ENCODE measurements at regions not wholly inside any gene's neighbourhood (a gene's known extent, or its start where the extent isn't known, plus 50 kb on each side); places are given as distances from the start of the nearest gene placed in this dataset.

GRCh38 chr5:27315363-27316270 is 277.2 kb upstream of the CDH9 start:
- no peak for DNase-seq

DNA sequence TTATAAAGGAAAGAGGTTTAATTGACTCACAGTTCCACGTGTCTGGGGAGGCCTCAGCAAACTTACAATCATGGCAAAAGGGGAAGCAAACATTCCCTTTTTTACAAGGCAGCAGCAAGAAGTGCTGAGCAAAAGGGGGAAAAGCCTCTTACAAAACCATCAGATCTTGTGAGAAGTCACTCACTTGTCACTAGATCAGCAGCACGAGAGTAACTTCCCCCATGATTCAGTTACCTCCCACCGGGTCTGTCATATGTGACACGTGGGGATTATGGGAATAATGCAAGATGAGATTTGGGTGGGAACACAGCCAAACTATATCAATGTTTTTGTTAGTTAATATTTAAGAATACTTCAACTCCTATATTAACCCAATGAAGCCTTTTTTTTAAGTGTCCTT is 275.2 kb upstream of the CDH9 start:
- peak; percentile 4 to 30 (median 15) for DNase-seq

- DNase-seq: no peak
Observed at GRCh38 chr5:27312291-27312893, 274.0 kb upstream of the CDH9 start.

DNA sequence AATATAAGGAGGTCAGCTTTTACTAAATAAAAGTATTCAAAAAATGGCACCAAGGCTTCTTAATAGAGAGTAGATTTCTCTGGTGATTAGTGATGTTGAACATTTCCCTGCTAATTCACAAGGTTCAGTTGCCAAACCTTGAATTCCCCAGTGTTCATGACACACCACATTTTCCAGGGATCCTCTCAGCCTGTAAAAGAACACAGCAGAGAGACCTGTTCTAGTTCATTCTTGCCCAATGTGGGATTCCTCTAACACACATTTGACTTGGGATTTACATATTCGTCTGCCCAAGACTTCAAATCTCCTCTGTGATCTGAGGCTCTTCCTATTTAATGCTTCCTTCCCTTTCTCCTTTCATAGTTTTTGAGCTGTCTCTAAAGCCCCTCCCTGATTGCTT is 273.2 kb upstream of the CDH9 start:
- DNase-seq: no peak

GRCh38 chr5:27308153-27308552 is 269.8 kb upstream of the CDH9 start:
- DNase-seq: no peak

DNA sequence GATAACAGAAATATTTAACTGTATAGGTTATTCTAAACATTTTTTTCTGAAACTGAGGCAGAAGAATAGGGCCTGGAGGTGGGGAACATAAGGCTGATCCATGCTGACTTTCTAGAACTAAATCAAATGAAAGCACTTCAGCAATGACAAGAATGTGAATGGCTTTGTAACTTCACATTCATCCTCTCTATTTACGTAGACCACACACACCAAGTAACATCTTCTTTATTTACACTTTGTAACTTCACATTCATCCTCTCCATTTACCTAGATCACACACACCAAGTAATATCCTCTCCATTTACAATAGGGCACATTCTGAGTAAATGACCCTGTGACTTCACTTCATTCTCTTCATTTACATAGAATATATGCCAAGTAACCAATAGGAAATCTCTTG is 251.8 kb upstream of the CDH9 start:
- DNase-seq: no peak

- DNase-seq: no peak
Observed at GRCh38 chr5:27276119-27276518, 237.7 kb upstream of the CDH9 start.

GRCh38 chr5:27275345-27275744 is 237.0 kb upstream of the CDH9 start:
- DNase-seq: no peak

GRCh38 chr5:27269766-27270165 is 231.4 kb upstream of the CDH9 start:
- no peak for DNase-seq

DNA sequence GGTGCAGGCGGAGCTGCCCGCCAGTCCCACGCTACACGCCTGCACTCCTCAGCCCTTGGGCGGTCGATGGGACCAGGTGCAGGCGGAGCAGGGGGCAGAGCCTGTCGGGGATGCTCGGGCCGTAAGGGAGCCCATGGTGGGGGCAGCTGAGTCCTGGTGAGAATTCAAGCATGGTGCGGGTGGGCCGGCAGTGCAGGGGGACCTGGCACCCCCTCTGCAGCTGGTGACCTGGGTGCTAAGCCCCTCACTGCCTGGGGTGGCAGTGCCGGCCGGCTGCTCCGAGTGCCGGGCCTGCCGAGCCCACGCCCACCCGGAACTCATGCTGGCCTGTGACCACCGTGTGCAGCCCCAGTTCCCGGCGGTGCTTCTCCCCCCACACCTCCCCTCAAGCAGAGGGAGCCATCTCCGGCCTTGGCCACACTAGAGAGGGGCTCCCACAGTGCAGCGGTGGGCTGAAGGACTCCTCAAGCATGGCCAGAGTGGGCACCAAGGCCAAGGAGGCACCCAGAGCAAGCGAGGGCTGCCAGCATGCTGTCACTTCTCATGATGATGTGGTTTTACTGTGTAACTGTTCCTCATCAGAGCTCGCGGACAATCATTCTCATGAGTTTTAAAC is 228.9 kb upstream of the CDH9 start:
- no peak for DNase-seq

GRCh38 chr5:27266184-27266583 is 227.8 kb upstream of the CDH9 start:
- no peak for DNase-seq

- DNase-seq: no peak
Observed at GRCh38 chr5:27257696-27258095, 219.3 kb upstream of the CDH9 start.

DNA sequence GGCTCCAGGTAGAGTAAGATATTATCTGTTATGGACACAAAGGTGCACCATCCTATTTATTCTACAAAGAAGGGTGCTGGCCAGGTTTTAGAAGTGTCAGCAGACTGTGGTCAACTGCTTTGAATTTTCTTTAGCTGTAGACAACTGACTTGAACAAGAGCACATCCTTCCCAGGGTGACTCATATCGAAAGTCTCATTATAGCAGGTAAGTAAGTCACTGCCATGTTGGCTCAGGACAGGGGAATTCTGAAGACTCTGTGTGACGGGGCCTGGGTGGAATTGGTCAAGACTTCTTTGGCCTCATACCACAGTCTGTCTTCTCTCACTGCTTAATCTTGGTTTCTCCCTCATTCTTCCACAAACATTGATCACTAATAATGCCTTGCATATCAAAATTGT is 214.5 kb upstream of the CDH9 start:
- DNase-seq: no peak

GRCh38 chr5:27242258-27242626 is 203.9 kb upstream of the CDH9 start:
- no peak for DNase-seq

- DNase-seq: peak in 2 of 4 experiments; percentile 7 to 13
Observed at GRCh38 chr5:27241564-27242257, 203.3 kb upstream of the CDH9 start.

DNA sequence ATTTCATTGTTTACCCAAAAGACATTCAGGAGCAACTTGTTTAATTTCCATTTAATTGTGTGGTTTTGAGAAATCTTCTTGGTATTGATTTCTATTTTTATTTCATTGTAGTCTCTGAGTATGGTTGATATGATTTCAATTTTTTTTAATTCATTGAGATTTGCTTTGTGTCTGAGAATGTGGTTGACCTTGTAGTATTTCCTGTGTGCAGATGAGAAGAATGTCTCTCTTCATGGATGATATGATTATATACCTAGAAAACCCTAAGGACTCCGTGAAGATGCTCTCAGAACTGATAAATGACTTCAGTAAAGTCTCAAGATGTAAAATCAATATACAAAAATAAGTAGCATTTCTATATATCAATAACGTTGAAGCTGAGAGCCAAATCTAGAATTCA is 202.4 kb upstream of the CDH9 start:
- DNase-seq: no peak

DNA sequence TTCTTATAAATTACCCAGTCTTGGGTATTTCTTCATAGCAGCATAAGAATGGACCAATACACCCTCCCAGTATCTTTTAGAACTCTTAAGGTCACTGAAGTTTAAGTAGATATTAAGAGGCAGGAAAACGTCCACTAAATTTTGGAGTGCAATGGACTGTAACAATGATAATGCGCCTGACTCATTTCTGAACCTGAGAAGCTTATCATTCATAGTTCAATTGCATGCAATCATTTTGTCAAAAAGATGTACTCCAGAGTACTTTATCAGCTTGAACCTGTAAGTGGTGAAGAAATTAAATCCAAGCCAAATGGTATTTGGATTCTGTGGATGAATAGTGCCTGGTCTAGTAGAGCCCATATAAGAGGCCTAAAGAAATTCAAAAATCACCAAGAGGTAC is 196.5 kb upstream of the CDH9 start:
- DNase-seq: no peak

- no peak for DNase-seq
Observed at GRCh38 chr5:27221410-27221809, 183.0 kb upstream of the CDH9 start.

DNA sequence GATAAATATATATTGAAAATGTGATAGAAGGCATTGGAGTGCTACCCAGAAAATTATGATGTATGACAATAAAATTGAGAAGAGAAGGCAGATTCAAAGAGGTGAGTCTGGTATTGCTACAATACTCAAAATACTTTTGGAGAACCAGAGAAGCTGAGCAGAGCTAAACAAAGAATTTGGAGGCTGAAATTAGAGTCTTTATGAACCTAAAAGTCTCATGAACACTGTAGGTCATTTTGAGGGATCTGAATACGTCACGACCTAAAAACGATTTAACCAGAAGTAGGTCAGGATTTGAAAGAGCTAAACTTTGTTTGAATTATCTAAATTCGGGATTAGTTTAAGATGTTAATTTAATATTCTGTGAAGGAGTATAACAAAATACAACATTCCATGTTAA is 182.4 kb upstream of the CDH9 start:
- DNase-seq: no peak

DNA sequence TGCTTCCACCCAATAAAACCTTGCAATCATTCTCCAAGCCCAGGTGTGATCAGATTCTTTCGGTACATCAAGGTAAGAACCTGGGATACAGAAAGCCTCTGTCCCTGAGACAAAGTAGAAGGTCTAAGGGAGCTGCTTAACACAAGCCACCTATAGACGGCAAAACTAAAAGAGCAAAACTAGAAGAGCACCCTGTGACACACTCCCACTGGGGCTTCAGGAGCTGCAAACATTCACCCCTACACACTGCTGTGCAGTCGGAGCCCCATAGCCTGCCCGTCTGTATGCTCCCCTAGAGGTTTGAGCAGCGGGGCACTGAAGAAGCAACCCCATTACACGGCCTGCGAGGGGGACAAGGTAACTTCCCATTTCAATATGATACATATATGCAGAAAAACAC is 179.6 kb upstream of the CDH9 start:
- no peak for DNase-seq

- DNase-seq: no peak
Observed at GRCh38 chr5:27217155-27217956, 179.0 kb upstream of the CDH9 start.

DNA sequence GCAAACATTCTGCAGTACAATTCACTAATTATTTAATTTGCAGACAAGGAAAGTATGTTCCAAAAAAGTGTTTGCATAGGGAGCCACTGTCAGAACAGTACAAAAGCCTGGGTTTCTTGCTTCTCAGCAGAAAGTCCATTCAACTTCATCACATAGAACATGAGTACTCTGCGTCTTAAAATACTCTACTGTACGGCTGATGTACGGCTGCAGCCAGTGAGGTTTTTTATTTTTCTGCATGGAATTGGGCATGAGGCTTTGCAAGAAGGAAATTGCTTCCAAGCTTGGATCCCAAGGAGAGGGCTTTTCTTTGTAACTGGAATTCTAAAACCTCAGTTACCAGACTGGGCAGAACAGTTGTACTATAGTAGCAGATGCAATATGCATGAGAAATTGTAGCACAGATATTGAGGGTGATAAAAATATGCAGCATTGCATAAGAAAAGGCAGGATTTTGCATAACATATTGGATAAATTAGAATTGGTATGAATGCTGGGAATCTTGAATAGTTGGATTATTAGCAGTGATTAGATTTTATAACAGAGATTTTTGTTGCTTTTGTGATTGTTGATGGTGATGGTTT is 178.1 kb upstream of the CDH9 start:
- no peak for DNase-seq
